ENCODE measurements at regions not wholly inside any gene's neighbourhood (a gene's known extent, or its start where the extent isn't known, plus 50 kb on each side); places are given as distances from the start of the nearest gene placed in this dataset.

- peaks cover 23% of the 10 kb centered on the region for H3K4me1 ChIP-seq (replicated peaks; ENCODE audit: insufficient read depth)
- CTCF ChIA-PET = no interaction called here
- no TSS peak for BruUV-seq (replicated peaks)
- intact Hi-C loops (cut with micrococcal nuclease; ENCODE audit: unreplicated experiment) = no loop called here
- no peaks in the 10 kb centered on the region for H3K36me3 ChIP-seq (ENCODE audit: low read depth)
- no peaks in the 10 kb centered on the region for H3K27me3 ChIP-seq (ENCODE audit: insufficient read depth, low read depth)
- TF ChIP-seq CTCF (conservative IDR thresholded peaks at IDR 0.05) = no peak
- no peak for TF ChIP-seq EZH2 (IDR thresholded peaks at IDR 0.05; ENCODE audit: low read depth)
- no peak overlapping the region for H3K4me2 ChIP-seq
- no peaks in the 10 kb centered on the region for H4K20me1 ChIP-seq (ENCODE audit: insufficient read depth)
- H3K27ac ChIP-seq = no peak overlapping the region
- no peak overlapping the region for H2AFZ ChIP-seq
- H3K9me2 ChIP-seq (ENCODE audit: insufficient read depth) = no peaks in the 10 kb centered on the region
- H3K4me3 ChIP-seq = no peak overlapping the region
- peak in 1 of 2 experiments; percentile 8 for DNase-seq
- H3F3A ChIP-seq (ENCODE audit: insufficient read depth, low read depth) = peaks cover 11% of the 10 kb centered on the region; the same call in 1 of the 2 replicates
- H3K79me2 ChIP-seq (ENCODE audit: low read depth) = no peaks in the 10 kb centered on the region
- POLR2A ChIA-PET (ENCODE audit: unreplicated experiment) = no interaction called here
- no peaks in the 10 kb centered on the region for H3K9me3 ChIP-seq (ENCODE audit: insufficient read depth, low read depth)
These were observed 76.1 kb downstream of the VCAM1 start for GRCh38 chr1:100795646-100795985.

GRCh38 chr1:100796046-100796445 is 76.5 kb downstream of the VCAM1 start:
- Histone ChIP-seq H4K20me1 (ENCODE audit: insufficient read depth) (no peaks in the 10 kb centered on the region), H3K27ac (no peak overlapping the region), H3K27me3 (ENCODE audit: insufficient read depth, low read depth) (no peaks in the 10 kb centered on the region), H3K79me2 (ENCODE audit: low read depth) (no peaks in the 10 kb centered on the region), H3F3A (ENCODE audit: insufficient read depth, low read depth) (peaks cover 11% of the 10 kb centered on the region; the same call in 1 of the 2 replicates), H3K4me3 (no peak overlapping the region), H2AFZ (no peak overlapping the region), H3K4me1 (replicated peaks; ENCODE audit: insufficient read depth) (peaks cover 26% of the 10 kb centered on the region), H3K9me2 (ENCODE audit: insufficient read depth) (no peaks in the 10 kb centered on the region), H3K4me2 (no peak overlapping the region), H3K9me3 (ENCODE audit: insufficient read depth, low read depth) (no peaks in the 10 kb centered on the region), H3K36me3 (ENCODE audit: low read depth) (no peaks in the 10 kb centered on the region)
- CTCF ChIA-PET = interaction anchor here (0.7 kb wide), 1 partner anchor 209 kb away, joined by 5 read pairs; no protein-coding TSS in a partner anchor
- intact Hi-C loops (cut with micrococcal nuclease; ENCODE audit: unreplicated experiment) = no loop called here
- POLR2A ChIA-PET (ENCODE audit: unreplicated experiment) = no interaction called here
- no TSS peak for BruUV-seq (replicated peaks)
- TF ChIP-seq EZH2 (IDR thresholded peaks at IDR 0.05; ENCODE audit: low read depth) = no peak
- no peak for TF ChIP-seq CTCF (conservative IDR thresholded peaks at IDR 0.05)
- DNase-seq = peak in 1 of 2 experiments; percentile 20

- intact Hi-C loops (cut with micrococcal nuclease; ENCODE audit: unreplicated experiment) = no loop called here
- CTCF ChIA-PET = no interaction called here
- TF ChIP-seq CTCF (conservative IDR thresholded peaks at IDR 0.05) = no peak
- TF ChIP-seq EZH2 (IDR thresholded peaks at IDR 0.05; ENCODE audit: low read depth) = no peak
These were observed 80.0 kb downstream of the VCAM1 start for GRCh38 chr1:100799548-100799947.

More at GRCh38 chr1:100799548-100799947, 80.0 kb downstream of the VCAM1 start:
- Histone ChIP-seq H2AFZ (peak overlapping the region; percentile 25; the same call in 1 of the 2 replicates), H3K27me3 (ENCODE audit: insufficient read depth, low read depth) (no peaks in the 10 kb centered on the region), H3K4me3 (no peak overlapping the region), H3K4me1 (replicated peaks; ENCODE audit: insufficient read depth) (peaks cover 16% of the 10 kb centered on the region), H3K9me2 (ENCODE audit: insufficient read depth) (no peaks in the 10 kb centered on the region), H4K20me1 (ENCODE audit: insufficient read depth) (no peaks in the 10 kb centered on the region), H3K9me3 (ENCODE audit: insufficient read depth, low read depth) (no peaks in the 10 kb centered on the region), H3K27ac (peak overlapping the region; percentile 33), H3K79me2 (ENCODE audit: low read depth) (no peaks in the 10 kb centered on the region), H3K4me2 (no peak overlapping the region), H3K36me3 (ENCODE audit: low read depth) (no peaks in the 10 kb centered on the region), H3F3A (ENCODE audit: insufficient read depth, low read depth) (peaks cover 11% of the 10 kb centered on the region; the same call in 1 of the 2 replicates)
- POLR2A ChIA-PET (ENCODE audit: unreplicated experiment) = no interaction called here
- DNase-seq = no peak
- no TSS peak for BruUV-seq (replicated peaks)
